ENCODE measurements at regions not wholly inside any gene's neighbourhood (a gene's known extent, or its start where the extent isn't known, plus 50 kb on each side); places are given as distances from the start of the nearest gene placed in this dataset.
"Not testable (repeated sequence)": the region's sequence is repeated elsewhere in the genome, so short reads cannot be mapped to it uniquely, and the experiment has no call there.

- intact Hi-C loops (cut with DNase I), result no loop called here
- H3K36me3 ChIP-seq, result no peaks in the 10 kb centered on the region
- WGBS, 2 donors, result 60 to 64% methylated on average over 2 of the region's 2 CpGs
- H3K4me3 ChIP-seq, result no peak overlapping the region
- ATAC-seq (no peak), DNase-seq (no peak)
- H3K27me3 ChIP-seq, result no peaks in the 10 kb centered on the region
- no peaks in the 10 kb centered on the region for H3K4me1 ChIP-seq
- TF ChIP-seq CTCF (IDR thresholded peaks at IDR 0.05), result no peak
- no peak overlapping the region for H3K27ac ChIP-seq
- H3K9me3 ChIP-seq, result peaks cover 0 to 9% (median 0%) of the 10 kb centered on the region in 11 donors
Measured at GRCh38 chr7:52163311-52163710, 846.7 kb upstream of the COBL start.

GRCh38 chr7:52161483-52161882 is 844.9 kb upstream of the COBL start:
- intact Hi-C loops (cut with DNase I), result no loop called here
- ATAC-seq (no peak), DNase-seq (no peak)
- TF ChIP-seq CTCF (IDR thresholded peaks at IDR 0.05), result no peak
- H3K27ac ChIP-seq, result no peak overlapping the region
- H3K27me3 ChIP-seq, result no peaks in the 10 kb centered on the region
- no peaks in the 10 kb centered on the region for H3K4me1 ChIP-seq
- H3K4me3 ChIP-seq, result no peak overlapping the region
- H3K9me3 ChIP-seq, result peaks cover 0 to 9% (median 0%) of the 10 kb centered on the region in 11 donors
- H3K36me3 ChIP-seq, result no peaks in the 10 kb centered on the region

- H3K36me3 ChIP-seq; H3K27me3 ChIP-seq; intact Hi-C loops (cut with DNase I); ATAC-seq; DNase-seq; H3K4me3 ChIP-seq; H3K27ac ChIP-seq; H3K9me3 ChIP-seq; H3K4me1 ChIP-seq: not testable (repeated sequence)
- WGBS, 2 donors, result 96 to 97% methylated on average over 17 of the region's 17 CpGs
Measured at GRCh38 chr7:52159421-52159820, 842.8 kb upstream of the COBL start.

- 79 to 84% methylated on average over 2 of the region's 2 CpGs for WGBS, 2 donors
Measured at GRCh38 chr7:52154382-52154781, 837.8 kb upstream of the COBL start.

GRCh38 chr7:52151559-52151958 is 835.0 kb upstream of the COBL start:
- 57 to 76% methylated on average over 1 of the region's 1 CpG for WGBS, 2 donors
- Histone ChIP-seq H3K27me3 (no peaks in the 10 kb centered on the region), H3K27ac (no peak overlapping the region), H3K4me1 (no peaks in the 10 kb centered on the region), H3K4me3 (no peak overlapping the region), H3K9me3 (no peaks in the 10 kb centered on the region), H3K36me3 (no peaks in the 10 kb centered on the region)
- no peak for TF ChIP-seq CTCF (IDR thresholded peaks at IDR 0.05)
- DNase-seq (no peak), ATAC-seq (no peak)
- intact Hi-C loops (cut with DNase I), result no loop called here

More at GRCh38 chr7:52154382-52154781, 837.8 kb upstream of the COBL start:
- Histone ChIP-seq H3K9me3 (peaks cover 0 to 3% (median 0%) of the 10 kb centered on the region in 11 donors), H3K36me3 (no peaks in the 10 kb centered on the region), H3K4me1 (no peaks in the 10 kb centered on the region), H3K27ac (no peak overlapping the region), H3K4me3 (no peak overlapping the region), H3K27me3 (no peaks in the 10 kb centered on the region)
- intact Hi-C loops (cut with DNase I), result no loop called here
- ATAC-seq, result no peak
- no peak for TF ChIP-seq CTCF (IDR thresholded peaks at IDR 0.05)
- DNase-seq, result no peak

All from heart right ventricle (tissue), 16 donors.